GM12878 (cell line): ENCODE measurements at regions not wholly inside any gene's neighbourhood (a gene's known extent, or its start where the extent isn't known, plus 50 kb on each side); places are given as distances from the start of the nearest gene placed in this dataset.

Experiments
- ATAC-seq: fragments of 200-7000 bp; cut with Tn5 transposase; 3 replicates; pipeline ENCODE4 v1.9.1; 2020; ENCODE audit warnings: mild to moderate bottlenecking, moderate library complexity
- BruUV-seq: library from RNA; stranded (reverse); fragments of 400-500 nt; replicated peaks from 2 replicates; lab custom pipeline; 2021; lab: Mats Ljungman, UMichigan
- CTCF ChIA-PET: fragments of 300-600 bp; sonication (Branson Sonifier 250); formaldehyde crosslinking; extraction: SDS; loops from one replicate; lab custom pipeline; 2021; ENCODE audit warnings: inconsistent platforms; lab: Yijun Ruan, JAX
- POLR2A ChIA-PET: fragments of 350-600 bp; formaldehyde crosslinking; extraction: SDS; loops from one replicate; lab custom pipeline; 2021; ENCODE audit warnings: inconsistent platforms; lab: Charles Lee
- RAD21 ChIA-PET: fragments of 300-600 bp; sonication (Branson Sonifier 250); formaldehyde crosslinking; loops from one replicate; lab custom pipeline; 2023; ENCODE audit warnings: antibody characterized with exemption; ENCODE audit not compliant: unreplicated experiment; lab: Charles Lee
- SMC1A ChIA-PET: fragments of 300-600 bp; sonication (Branson Sonifier 250); formaldehyde crosslinking; loops from one replicate; lab custom pipeline; 2023; ENCODE audit not compliant: unreplicated experiment, uncharacterized antibody; lab: Charles Lee
- DNase-seq: peaks from one replicate; pipeline ENCODE4 v3.0.0-alpha.2; 2011; ENCODE audit warnings: low read depth, low spot score
- FAIRE-seq: peaks from 3 replicates; lab custom pipeline; 2011; peaks lifted over from hg19 to GRCh38; lab: Jason Lieb, UNC
- H2AFZ ChIP-seq: 2 replicates; pipeline ENCODE4 v1.6.0; 2011; ENCODE audit warnings: low read depth, low read length, control low read depth; ENCODE audit not compliant: control insufficient read depth
- H3K27ac ChIP-seq: 2 replicates; pipeline ENCODE4 v1.5.1; 2011; ENCODE audit warnings: control low read depth; ENCODE audit not compliant: control insufficient read depth, insufficient read depth
- H3K27me3 ChIP-seq, 2 experiments: replicated peaks in 1 of 2; 2 replicates each; pipeline versions ENCODE4 v1.6.0 to v1.6.1; 2011; ENCODE audit warnings: low read length in 1 of 2; ENCODE audit not compliant: control insufficient read depth in 2 of 2, insufficient read depth in 2 of 2
- H3K36me3 ChIP-seq, 2 experiments: 2 replicates each; pipeline ENCODE4 v1.5.1; 2011; ENCODE audit warnings: low read length in 1 of 2; ENCODE audit not compliant: control insufficient read depth in 2 of 2, insufficient read depth in 2 of 2
- H3K4me1 ChIP-seq: 2 replicates; pipeline ENCODE4 v1.6.1; 2011; ENCODE audit warnings: mild to moderate bottlenecking, low read length, moderate library complexity, mixed read lengths; ENCODE audit not compliant: control insufficient read depth, insufficient read depth
- H3K4me2 ChIP-seq: 2 replicates; pipeline ENCODE4 v1.6.0; 2011; ENCODE audit warnings: control low read depth; ENCODE audit not compliant: control insufficient read depth, insufficient read depth
- H3K4me3 ChIP-seq: fragments of 200-600 bp; sonication (generic); 2 replicates; pipeline ENCODE4 v1.5.1; 2016
- H3K79me2 ChIP-seq: 2 replicates; pipeline ENCODE4 v1.6.0; 2011; ENCODE audit warnings: low read length; ENCODE audit not compliant: control insufficient read depth, insufficient read depth
- H3K9ac ChIP-seq: 2 replicates; pipeline ENCODE4 v1.8.0; 2011; ENCODE audit warnings: low read length, control low read depth, mixed read lengths; ENCODE audit not compliant: control insufficient read depth, insufficient read depth
- H3K9me3 ChIP-seq: replicated peaks from 3 replicates; pipeline ENCODE4 v1.5.1; 2011; ENCODE audit warnings: mild to moderate bottlenecking, low read length; ENCODE audit not compliant: control insufficient read depth, insufficient read depth
- H4K20me1 ChIP-seq: 2 replicates; pipeline ENCODE4 v1.6.0; 2011; ENCODE audit not compliant: control insufficient read depth, insufficient read depth
- CBX5 ChIP-seq: sonication (generic); IDR thresholded peaks from 2 replicates; pipeline ENCODE4 v1.6.1; 2016; ENCODE audit warnings: low read depth, moderate library complexity, mild to moderate bottlenecking, inconsistent platforms
- CEBPZ ChIP-seq: fragments of 150-350 bp; IDR thresholded peaks from 2 replicates; pipeline ENCODE4 v1.6.1; 2016; ENCODE audit warnings: low read depth, low read length
- EP300 ChIP-seq, 2 experiments: fragments of 150-350 bp in 1 of 2; IDR thresholded peaks; 2 replicates each; pipeline ENCODE4 v1.6.1; 2011 to 2012; ENCODE audit warnings: low read depth in 2 of 2, low read length in 2 of 2, borderline replicate concordance in 1 of 2, improper control_type of control experiment in 1 of 2, inconsistent platforms in 1 of 2; ENCODE audit not compliant: control insufficient read depth in 1 of 2
- EZH2 ChIP-seq: IDR thresholded peaks from 2 replicates; pipeline ENCODE4 v1.6.1; 2012; ENCODE audit warnings: low read depth, mild to moderate bottlenecking, control low read depth, inconsistent platforms, low read length, borderline replicate concordance; ENCODE audit not compliant: control insufficient read depth
- IKZF1 ChIP-seq: fragments of 450-650 bp; conservative IDR thresholded peaks from 2 replicates; pipeline ENCODE4 v1.6.1; 2017; ENCODE audit warnings: antibody characterized with exemption, mild to moderate bottlenecking
- JUND ChIP-seq: IDR thresholded peaks from 2 replicates; pipeline ENCODE4 v1.6.1; 2012; ENCODE audit warnings: low read depth, mild to moderate bottlenecking, low read length, improper control_type of control experiment, moderate library complexity
- KAT2A ChIP-seq: conservative IDR thresholded peaks from 2 replicates; pipeline ENCODE4 v1.6.1; 2011; ENCODE audit warnings: low read depth, low read length; ENCODE audit not compliant: control insufficient read depth
- NFIC ChIP-seq: IDR thresholded peaks from 2 replicates; pipeline ENCODE4 v1.6.1; 2012; ENCODE audit warnings: low read depth, mild to moderate bottlenecking, inconsistent platforms, low read length, moderate library complexity
- POLR2AphosphoS5 ChIP-seq: IDR thresholded peaks from 2 replicates; pipeline ENCODE4 v1.6.1; 2011; ENCODE audit warnings: mild to moderate bottlenecking, low read length, inconsistent platforms
- REST ChIP-seq: IDR thresholded peaks from 2 replicates; pipeline ENCODE4 v1.6.1; 2012; ENCODE audit warnings: mild to moderate bottlenecking, low read depth, low read length
- SMARCA5 ChIP-seq: fragments of 450-650 bp; IDR thresholded peaks from 2 replicates; pipeline ENCODE4 v1.6.1; 2017; ENCODE audit warnings: mild to moderate bottlenecking
- SP1 ChIP-seq: IDR thresholded peaks from one replicate; pipeline ENCODE4 v1.6.1; 2011; ENCODE audit warnings: low read depth, low read length
- ZBTB33 ChIP-seq: fragments of 450-650 bp; IDR thresholded peaks from 2 replicates; pipeline ENCODE4 v1.6.1; 2017; ENCODE audit warnings: mild to moderate bottlenecking
- ZNF207 ChIP-seq: fragments of 450-650 bp; IDR thresholded peaks from 2 replicates; pipeline ENCODE4 v1.6.1; 2014; ENCODE audit warnings: antibody characterized with exemption, mild to moderate bottlenecking, borderline replicate concordance
- WGBS: methylation state at CpG from one replicate; pipeline ENCODE4 v1.1.6; 2016; ENCODE audit warnings: low lambda C conversion rate; ENCODE audit not compliant: insufficient replicate concordance, insufficient coverage; ENCODE audit errors: missing lambda C conversion rate; 5-methylcytosine and 5-hydroxymethylcytosine counted together
- in situ Hi-C: fragments of 300-500 bp; cut with MboI; formaldehyde crosslinking; loops from 9 replicates; pipeline ENCODE4 v1.14.3; 2018; ENCODE audit warnings: mixed read lengths
- intact Hi-C: fragments of 100-400 bp; cut with micrococcal nuclease; formaldehyde crosslinking; loops from one replicate; pipeline ENCODE4 v1.14.2; 2022; ENCODE audit not compliant: unreplicated experiment

DNA sequence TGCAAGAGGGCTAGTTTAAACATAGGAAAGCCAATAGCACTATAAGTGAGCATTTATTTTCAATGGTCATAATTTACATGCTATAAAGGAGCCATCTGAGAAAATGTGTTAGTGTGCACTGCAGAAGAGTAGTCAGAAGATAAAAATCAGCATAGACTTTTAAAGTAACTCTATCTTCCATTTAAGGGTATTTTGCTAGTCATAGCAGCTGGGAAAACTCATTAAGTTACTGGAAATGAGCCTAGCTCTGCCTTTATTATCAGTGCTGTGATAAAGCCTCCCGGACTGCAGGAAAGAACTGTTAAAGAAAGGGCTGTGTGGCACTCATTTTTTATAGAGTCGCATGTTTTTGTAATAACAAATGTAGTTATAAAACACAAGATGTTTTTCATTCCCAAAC lies 825.8 kb upstream of the POM121L12 start (continued):
- TF ChIP-seq SP1 (no peak), ZBTB33 (no peak), CEBPZ (no peak), IKZF1 (no peak)

DNA sequence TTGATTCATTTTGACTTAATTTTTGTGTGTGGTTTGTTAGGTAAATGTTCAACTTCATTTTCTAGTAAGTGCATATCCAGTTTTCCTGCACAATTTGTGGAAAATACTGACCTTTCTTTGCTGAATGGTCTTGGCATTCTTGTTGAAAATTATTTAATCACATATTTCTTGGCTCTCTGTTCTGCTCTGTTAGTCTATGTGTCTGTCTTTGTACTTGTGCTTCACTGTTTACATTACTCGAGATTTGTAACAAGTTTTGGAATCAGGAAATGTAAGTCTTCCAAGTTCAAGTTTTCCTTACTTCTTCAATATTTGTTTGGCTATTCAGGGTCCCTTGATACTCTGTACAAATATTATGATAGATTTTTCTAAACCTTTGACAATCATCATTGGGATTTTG lies 838.2 kb upstream of the POM121L12 start:
- no peak for ATAC-seq
- H4K20me1 ChIP-seq, result no peaks in the 10 kb centered on the region
- H3K27me3 ChIP-seq, result no peaks in the 10 kb centered on the region
- no peak overlapping the region for H2AFZ ChIP-seq
- no peaks in the 10 kb centered on the region for H3K36me3 ChIP-seq
- H3K4me3 ChIP-seq, result no peak overlapping the region
- H3K4me2 ChIP-seq, result no peak overlapping the region
- POLR2A ChIA-PET, result no interaction called here
- no peak for FAIRE-seq
- no peak overlapping the region for H3K9ac ChIP-seq
- H3K9me3 ChIP-seq, result no peaks in the 10 kb centered on the region
- no peaks in the 10 kb centered on the region for H3K79me2 ChIP-seq
- in situ Hi-C loops (no loop called here), intact Hi-C loops (no loop called here)
- SMC1A ChIA-PET, result no interaction called here
- no peak for DNase-seq
- H3K4me1 ChIP-seq, result no peaks in the 10 kb centered on the region
- CTCF ChIA-PET, result no interaction called here
- no TSS peak for BruUV-seq
- WGBS, result 0% methylated on average over 1 of the region's 1 CpG
- H3K27ac ChIP-seq, result no peak overlapping the region
- RAD21 ChIA-PET, result no interaction called here
- TF ChIP-seq POLR2AphosphoS5, result no peak
- TF ChIP-seq REST, result no peak
- TF ChIP-seq NFIC, result no peak
- no peak for TF ChIP-seq JUND
- no peak for TF ChIP-seq ZNF207
- TF ChIP-seq KAT2A, result no peak
- no peak for TF ChIP-seq CBX5
- TF ChIP-seq EZH2, result no peak
- no peak for TF ChIP-seq SMARCA5
- no peak for TF ChIP-seq EP300 (IDR thresholded peaks at IDR 0.05; ENCODE audit: borderline replicate concordance in 1 of 2, control insufficient read depth in 1 of 2, low read depth in 2 of 2, low read length in 2 of 2)
- no peak for TF ChIP-seq IKZF1
